H1 (cell line): ENCODE measurements at regions not wholly inside any gene's neighbourhood (a gene's known extent, or its start where the extent isn't known, plus 50 kb on each side); places are given as distances from the start of the nearest gene placed in this dataset.

Source experiments
- CTCF ChIA-PET: fragments of 300-600 bp; sonication (Branson Sonifier 250); formaldehyde crosslinking; loops from one replicate; lab custom pipeline; 2021; ENCODE audit not compliant: partially characterized antibody; lab: Charles Lee
- POLR2A ChIA-PET: fragments of 300-600 bp; sonication (Branson Sonifier 250); formaldehyde crosslinking; loops from one replicate; lab custom pipeline; 2021; ENCODE audit warnings: inconsistent platforms; ENCODE audit not compliant: partially characterized antibody; lab: Charles Lee
- DNase-seq, 2 experiments: peaks; one replicate each; pipeline versions ENCODE4 v3.0.0 to v3.0.0-alpha.2; 2010 to 2022; ENCODE audit warnings: low spot score in 2 of 2, low read depth in 1 of 2, mixed read lengths in 1 of 2
- FAIRE-seq: peaks from 2 replicates; lab custom pipeline; 2011; peaks lifted over from hg19 to GRCh38; lab: Jason Lieb, UNC
- H2AFZ ChIP-seq: 2 replicates; pipeline ENCODE4 v1.8.1; 2012; ENCODE audit warnings: low read length, inconsistent platforms
- H2AK5ac ChIP-seq: 2 replicates; pipeline ENCODE4 v1.6.1; 2013; ENCODE audit warnings: low read depth, low read length
- H2BK120ac ChIP-seq: replicated peaks from 2 replicates; pipeline ENCODE3; 2013; ENCODE audit warnings: low read depth, low read length, inconsistent platforms
- H2BK12ac ChIP-seq: 2 replicates; pipeline ENCODE4 v1.6.1; 2013; ENCODE audit warnings: low read depth, low read length
- H2BK15ac ChIP-seq: 2 replicates; pipeline ENCODE4 v1.6.1; 2013; ENCODE audit warnings: low read length
- H2BK20ac ChIP-seq: 2 replicates; pipeline ENCODE4 v1.6.1; 2013; ENCODE audit warnings: low read length
- H2BK5ac ChIP-seq: 2 replicates; pipeline ENCODE4 v1.6.1; 2013; ENCODE audit warnings: low read depth, low read length
- H3K14ac ChIP-seq: 2 replicates; pipeline ENCODE4 v1.6.1; 2013; ENCODE audit warnings: inconsistent platforms; ENCODE audit not compliant: insufficient read length
- H3K18ac ChIP-seq: 2 replicates; pipeline ENCODE4 v1.6.1; 2013; ENCODE audit warnings: low read length; ENCODE audit errors: extremely low read depth
- H3K23ac ChIP-seq: 2 replicates; pipeline ENCODE4 v1.6.1; 2013; ENCODE audit warnings: inconsistent platforms; ENCODE audit not compliant: insufficient read length
- H3K23me2 ChIP-seq: 2 replicates; pipeline ENCODE4 v1.6.1; 2013; ENCODE audit warnings: low read depth, low read length
- H3K27ac ChIP-seq: 2 replicates; pipeline ENCODE4 v1.6.1; 2011; ENCODE audit warnings: low read depth, low read length, inconsistent platforms
- H3K27me3 ChIP-seq, 4 experiments: replicated peaks in 1 of 4; 1 replicate in 1 of 4; 2 replicates in 3 of 4; pipeline versions ENCODE4 v1.6.1 to v1.8.1; 2011 to 2013; ENCODE audit warnings: low read length in 3 of 4, mild to moderate bottlenecking in 3 of 4, inconsistent platforms in 2 of 4, mixed read lengths in 2 of 4, moderate library complexity in 1 of 4; ENCODE audit not compliant: control insufficient read depth in 3 of 4, insufficient read depth in 3 of 4; ENCODE audit errors: extremely low read depth in 1 of 4
- H3K36me3 ChIP-seq, 4 experiments: 2 replicates each; pipeline versions ENCODE4 v1.6.1 to v1.8.1; 2011 to 2013; ENCODE audit warnings: mild to moderate bottlenecking in 4 of 4, low read length in 3 of 4, moderate library complexity in 2 of 4, control low read depth in 1 of 4, inconsistent platforms in 1 of 4; ENCODE audit not compliant: insufficient read depth in 4 of 4, control insufficient read depth in 2 of 4
- H3K4ac ChIP-seq: replicated peaks from 2 replicates; pipeline ENCODE3; 2013; ENCODE audit warnings: low read length, low read depth, mixed read lengths, inconsistent platforms; ENCODE audit not compliant: insufficient read length
- H3K4me1 ChIP-seq, 4 experiments: replicated peaks in 1 of 4; 1 replicate in 1 of 4; 2 replicates in 3 of 4; pipeline versions ENCODE4 v1.6.1 to v1.8.1; 2011 to 2013; ENCODE audit warnings: low read length in 3 of 4, inconsistent platforms in 2 of 4, mixed read lengths in 1 of 4; ENCODE audit not compliant: insufficient read depth in 4 of 4, control insufficient read depth in 3 of 4
- H3K4me2 ChIP-seq, 2 experiments: 2 replicates each; pipeline versions ENCODE4 v1.6.1 to v1.8.1; 2011 to 2013; ENCODE audit warnings: low read depth in 2 of 2, low read length in 2 of 2, control low read depth in 1 of 2, inconsistent platforms in 1 of 2, mild to moderate bottlenecking in 1 of 2; ENCODE audit not compliant: insufficient read depth in 1 of 2
- H3K4me3 ChIP-seq, 4 experiments: fragments of 200-600, 300-600 bp in 1 of 4; sonication (generic), shearing (Covaris generic), sonication (Bioruptor Twin) in 1 of 4; 2 replicates each; pipeline versions ENCODE4 v1.5.1 to v1.8.1; 2011 to 2016; ENCODE audit warnings: low read length in 4 of 4, low read depth in 3 of 4, control low read depth in 2 of 4, inconsistent platforms in 2 of 4, mild to moderate bottlenecking in 2 of 4, mixed read lengths in 1 of 4, moderate library complexity in 1 of 4; ENCODE audit not compliant: insufficient read depth in 2 of 4; ENCODE audit errors: extremely low read depth in 1 of 4
- H3K56ac ChIP-seq: replicated peaks from 2 replicates; pipeline ENCODE3; 2013; ENCODE audit warnings: low read depth, mild to moderate bottlenecking, mixed read lengths, low read length, inconsistent platforms; ENCODE audit not compliant: insufficient read length
- H3K79me1 ChIP-seq: 2 replicates; pipeline ENCODE4 v1.6.1; 2013; ENCODE audit warnings: low read depth, low read length, control low read depth
- H3K79me2 ChIP-seq, 2 experiments: 2 replicates each; pipeline versions ENCODE4 v1.6.1 to v1.8.1; 2012 to 2013; ENCODE audit warnings: low read length in 2 of 2, mild to moderate bottlenecking in 2 of 2, inconsistent platforms in 1 of 2; ENCODE audit not compliant: insufficient read depth in 2 of 2, control insufficient read depth in 1 of 2
- H3K9ac ChIP-seq, 4 experiments: replicated peaks in 1 of 4; 1 replicate in 1 of 4; 2 replicates in 3 of 4; pipeline versions ENCODE4 v1.6.1 to v1.8.1; 2011 to 2013; ENCODE audit warnings: low read depth in 3 of 4, low read length in 3 of 4, control low read depth in 2 of 4, mild to moderate bottlenecking in 2 of 4, moderate library complexity in 2 of 4, inconsistent platforms in 1 of 4; ENCODE audit errors: extremely low read depth in 1 of 4
- H3K9me3 ChIP-seq, 2 experiments: 2 replicates each; pipeline versions ENCODE4 v1.6.1 to v1.8.1; 2012 to 2013; ENCODE audit warnings: mild to moderate bottlenecking in 2 of 2, moderate library complexity in 2 of 2, control low read depth in 1 of 2, inconsistent platforms in 1 of 2, low read depth in 1 of 2, low read length in 1 of 2, mixed read lengths in 1 of 2; ENCODE audit not compliant: insufficient read depth in 2 of 2
- H4K20me1 ChIP-seq, 2 experiments: replicated peaks in 1 of 2; 2 replicates each; pipeline versions ENCODE3 to v1.8.1; 2011 to 2013; ENCODE audit warnings: inconsistent platforms in 2 of 2, low read length in 2 of 2, mild to moderate bottlenecking in 1 of 2; ENCODE audit not compliant: insufficient read depth in 2 of 2, control insufficient read depth in 1 of 2
- H4K5ac ChIP-seq: 2 replicates; pipeline ENCODE4 v1.6.1; 2013; ENCODE audit warnings: low read length, low read depth, mixed read lengths, inconsistent platforms; ENCODE audit not compliant: insufficient read length
- H4K8ac ChIP-seq: 2 replicates; pipeline ENCODE4 v1.8.0; 2013; ENCODE audit warnings: mild to moderate bottlenecking, moderate library complexity, low read length, inconsistent platforms; ENCODE audit not compliant: insufficient read depth; ENCODE audit errors: extremely low read depth
- H4K91ac ChIP-seq: replicated peaks from 2 replicates; pipeline ENCODE3; 2013; ENCODE audit warnings: low read length, mixed read lengths, inconsistent platforms; ENCODE audit not compliant: insufficient read length
- CBX5 ChIP-seq: fragments of 300-800, 300-1000 bp; sonication (generic); IDR thresholded peaks from 2 replicates; pipeline ENCODE4 v1.7.1; 2016; ENCODE audit warnings: antibody characterized with exemption, low read length, low read depth
- EP300 ChIP-seq, 2 experiments: IDR thresholded peaks; 1 replicate in 1 of 2; 2 replicates in 1 of 2; pipeline ENCODE4 v1.6.1; 2011 to 2012; ENCODE audit warnings: low read depth in 2 of 2, low read length in 2 of 2, mild to moderate bottlenecking in 2 of 2, borderline replicate concordance in 1 of 2, inconsistent platforms in 1 of 2, moderate library complexity in 1 of 2
- GABPA ChIP-seq: IDR thresholded peaks from 2 replicates; pipeline ENCODE4 v1.6.1; 2011; ENCODE audit warnings: mild to moderate bottlenecking, low read length, moderate library complexity, borderline replicate concordance; ENCODE audit not compliant: insufficient read depth
- GTF2F1 ChIP-seq: IDR thresholded peaks from 2 replicates; pipeline ENCODE4 v1.6.1; 2012; ENCODE audit warnings: low read depth, low read length, improper control_type of control experiment, borderline replicate concordance
- HDAC6 ChIP-seq: IDR thresholded peaks from one replicate; pipeline ENCODE4 v1.7.1; 2012; ENCODE audit warnings: low read depth, mild to moderate bottlenecking, inconsistent platforms, low read length, moderate library complexity
- TAF7 ChIP-seq: optimal IDR thresholded peaks from 2 replicates; pipeline ENCODE3; 2011; ENCODE audit warnings: low read depth, mild to moderate bottlenecking, inconsistent platforms, low read length, moderate library complexity, borderline replicate concordance
- YY1 ChIP-seq: IDR thresholded peaks from 2 replicates; pipeline ENCODE4 v1.6.1; 2011; ENCODE audit warnings: low read depth, mild to moderate bottlenecking, low read length
- WGBS, 2 experiments: shearing (Covaris generic) in 1 of 2; methylation state at CpG; one replicate each; pipeline versions ENCODE4 v1.1.6 to v1.1.7; 2013 to 2015; ENCODE audit warnings: low lambda C conversion rate in 2 of 2, mixed read lengths in 2 of 2, inconsistent platforms in 1 of 2, low coverage in 1 of 2, missing lambda C conversion rate in 1 of 2; ENCODE audit not compliant: insufficient replicate concordance in 2 of 2, insufficient coverage in 1 of 2, insufficient read length in 1 of 2; ENCODE audit errors: extremely low coverage in 1 of 2, missing lambda C conversion rate in 1 of 2; 5-methylcytosine and 5-hydroxymethylcytosine counted together

DNA sequence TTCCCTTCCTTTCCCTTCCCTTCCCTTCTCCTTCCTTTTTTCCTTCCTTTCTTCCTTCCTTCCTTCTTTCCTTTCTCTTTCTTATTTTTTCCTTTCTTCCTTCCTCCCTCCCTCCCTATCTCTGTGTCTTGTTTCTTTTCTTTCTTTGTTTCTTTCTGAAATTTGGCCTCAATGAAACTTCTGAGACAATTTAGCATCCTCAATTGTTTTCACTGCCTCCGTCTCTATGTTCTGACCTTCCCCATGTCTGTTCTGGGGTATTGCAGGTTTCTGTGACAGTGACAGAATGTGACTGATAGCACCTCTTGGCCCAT, 81.7 kb upstream of the PAX1 start:
- Histone ChIP-seq H2BK20ac (no peak overlapping the region), H4K8ac (no peak overlapping the region), H4K20me1 (no peaks in the 10 kb centered on the region), H3K4ac (no peak overlapping the region), H3K4me2 (no peak overlapping the region), H2BK120ac (no peak overlapping the region), H3K4me1 (no peaks in the 10 kb centered on the region), H2BK5ac (no peak overlapping the region), H2AK5ac (no peak overlapping the region), H4K5ac (no peak overlapping the region), H3K79me1 (no peaks in the 10 kb centered on the region), H2BK12ac (no peak overlapping the region), H3K79me2 (no peaks in the 10 kb centered on the region), H3K14ac (no peak overlapping the region), H3K9me3 (no peaks in the 10 kb centered on the region), H3K9ac (no peak overlapping the region), H3K27ac (no peak overlapping the region), H3K23ac (no peak overlapping the region), H4K91ac (no peak overlapping the region), H3K18ac (no peak overlapping the region), H2AFZ (no peak overlapping the region), H2BK15ac (no peak overlapping the region), H3K4me3 (no peak overlapping the region), H3K56ac (no peak overlapping the region), H3K36me3 (no peaks in the 10 kb centered on the region), H3K27me3 (no peaks in the 10 kb centered on the region), H3K23me2 (no peaks in the 10 kb centered on the region)
- 90% methylated on average over 1 of the region's 1 CpG; no CpG with 5 or more reads in 1 of the 2 experiments for WGBS, 2 experiments
- CTCF ChIA-PET, result interaction anchor here (0.9 to 2.7 kb wide), 5 partner anchors 8 to 69 kb away, joined by 3 to 10 read pairs (median 4); no protein-coding TSS in a partner anchor
- FAIRE-seq (no peak), DNase-seq (no peak)
- TF ChIP-seq EP300 (IDR thresholded peaks at IDR 0.05; ENCODE audit: borderline replicate concordance in 1 of 2, low read depth in 2 of 2, low read length in 2 of 2), result no peak
- TF ChIP-seq HDAC6, result no peak
- no peak for TF ChIP-seq YY1
- no peak for TF ChIP-seq CBX5
- no peak for TF ChIP-seq TAF7
- TF ChIP-seq GTF2F1, result no peak
- no peak for TF ChIP-seq GABPA
- POLR2A ChIA-PET, result no interaction called here
